ENCODE measurements at regions not wholly inside any gene's neighbourhood (a gene's known extent, or its start where the extent isn't known, plus 50 kb on each side); places are given as distances from the start of the nearest gene placed in this dataset.

DNA sequence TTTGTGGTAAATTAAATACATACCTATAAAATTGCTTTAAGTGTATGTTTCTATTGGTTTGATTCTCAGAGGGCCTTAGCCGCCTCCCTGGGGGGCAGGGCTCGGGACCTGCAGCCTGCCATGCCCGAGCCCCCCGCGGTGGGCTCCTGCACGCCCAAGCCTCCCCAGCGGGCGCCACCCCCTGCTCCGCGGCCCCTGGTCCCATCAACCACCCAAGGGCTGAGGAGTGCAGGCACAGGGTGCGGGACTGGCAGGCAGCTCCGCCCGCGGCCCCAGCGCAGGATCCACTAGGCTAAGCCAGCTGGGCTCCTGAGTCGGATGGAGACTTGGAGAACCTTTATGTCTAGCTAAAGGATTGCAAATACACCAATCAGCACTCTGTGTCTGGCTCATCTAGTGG lies 108.3 kb upstream of the INPP4B start:
- CTCF ChIA-PET (ENCODE audit: low intra/inter-chr PET ratio, low total read pairs): no interaction called here
- Histone ChIP-seq H3K9ac (ENCODE audit: insufficient read depth, low read depth, low read length) (no peak overlapping the region), H3K79me2 (ENCODE audit: insufficient read depth, low read length) (no peaks in the 10 kb centered on the region), H4K20me1 (ENCODE audit: insufficient read depth, low read length) (no peaks in the 10 kb centered on the region), H2AFZ (ENCODE audit: low read length) (no peak overlapping the region), H3K4me3 (replicated peaks in 1 of 3; ENCODE audit: insufficient read depth in 1 of 3, low read depth in 2 of 3, low read length in 3 of 3) (no peak overlapping the region), H3K4me2 (ENCODE audit: low read depth, low read length) (no peak overlapping the region), H3K9me3 (ENCODE audit: low read length) (no peaks in the 10 kb centered on the region), H3K27ac (ENCODE audit: extremely low read length, insufficient read depth, low read length) (no peak overlapping the region), H3K27me3 (ENCODE audit: control insufficient read depth in 1 of 2, insufficient read depth in 2 of 2, low read length in 2 of 2) (no peaks in the 10 kb centered on the region), H3K4me1 (ENCODE audit: insufficient read depth, low read length) (no peaks in the 10 kb centered on the region), H3K36me3 (replicated peaks in 1 of 2; ENCODE audit: control insufficient read depth in 1 of 2, insufficient read depth in 2 of 2, low read length in 2 of 2) (no peaks in the 10 kb centered on the region)
- BruUV-seq (replicated peaks): no TSS peak
- TF ChIP-seq TARDBP (CRISPR knock-in tag; IDR thresholded peaks at IDR 0.05): no peak
- no peak for TF ChIP-seq SETDB1 (CRISPR knock-in tag; IDR thresholded peaks at IDR 0.05; ENCODE audit: borderline replicate concordance)
- TF ChIP-seq, protein P1, sequence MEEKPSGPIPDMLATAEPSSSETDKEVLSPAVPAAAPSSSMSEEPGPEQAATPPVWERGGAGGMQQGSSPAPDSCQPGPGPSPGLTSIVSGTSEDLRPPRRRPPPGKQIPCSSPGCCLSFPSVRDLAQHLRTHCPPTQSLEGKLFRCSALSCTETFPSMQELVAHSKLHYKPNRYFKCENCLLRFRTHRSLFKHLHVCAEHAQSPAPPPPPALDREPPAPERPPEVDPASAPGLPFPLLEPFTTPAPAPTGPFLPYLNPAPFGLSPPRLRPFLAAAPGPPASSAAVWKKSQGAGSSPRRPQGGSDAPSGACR (CRISPR knock-in tag; IDR thresholded peaks at IDR 0.05): no peak
- no peak for TF ChIP-seq ATF4 (CRISPR knock-in tag; IDR thresholded peaks at IDR 0.05)
- no peak for TF ChIP-seq RARA (CRISPR knock-in tag; IDR thresholded peaks at IDR 0.05)
- TF ChIP-seq MXD4 (CRISPR knock-in tag; IDR thresholded peaks at IDR 0.05): no peak
- no peak for TF ChIP-seq NCOA2 (CRISPR knock-in tag; IDR thresholded peaks at IDR 0.05)
- TF ChIP-seq ZSCAN29 (CRISPR knock-in tag; conservative IDR thresholded peaks at IDR 0.05): no peak
- TF ChIP-seq RFXANK (CRISPR knock-in tag; IDR thresholded peaks at IDR 0.05): no peak
- TF ChIP-seq NR0B2 (CRISPR knock-in tag; IDR thresholded peaks at IDR 0.05): no peak
- no peak for TF ChIP-seq RAD21 (CRISPR knock-in tag; IDR thresholded peaks at IDR 0.05)
- TF ChIP-seq, protein P2, sequence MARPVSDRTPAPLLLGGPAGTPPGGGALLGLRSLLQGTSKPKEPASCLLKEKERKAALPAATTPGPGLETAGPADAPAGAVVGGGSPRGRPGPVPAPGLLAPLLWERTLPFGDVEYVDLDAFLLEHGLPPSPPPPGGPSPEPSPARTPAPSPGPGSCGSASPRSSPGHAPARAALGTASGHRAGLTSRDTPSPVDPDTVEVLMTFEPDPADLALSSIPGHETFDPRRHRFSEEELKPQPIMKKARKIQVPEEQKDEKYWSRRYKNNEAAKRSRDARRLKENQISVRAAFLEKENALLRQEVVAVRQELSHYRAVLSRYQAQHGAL (CRISPR knock-in tag; IDR thresholded peaks at IDR 0.05; ENCODE audit: not compliant biosample characterization): no peak
- TF ChIP-seq XBP1 (CRISPR knock-in tag; IDR thresholded peaks at IDR 0.05): no peak
- no peak for TF ChIP-seq U2AF1 (optimal IDR thresholded peaks at IDR 0.05; ENCODE audit: low read depth, low read length)
- no peak for TF ChIP-seq PRPF4 (IDR thresholded peaks at IDR 0.05; ENCODE audit: low read depth, low read length, poor library complexity, severe bottlenecking)
- TF ChIP-seq GZF1 (CRISPR knock-in tag; IDR thresholded peaks at IDR 0.05): no peak
- TF ChIP-seq, protein P3, sequence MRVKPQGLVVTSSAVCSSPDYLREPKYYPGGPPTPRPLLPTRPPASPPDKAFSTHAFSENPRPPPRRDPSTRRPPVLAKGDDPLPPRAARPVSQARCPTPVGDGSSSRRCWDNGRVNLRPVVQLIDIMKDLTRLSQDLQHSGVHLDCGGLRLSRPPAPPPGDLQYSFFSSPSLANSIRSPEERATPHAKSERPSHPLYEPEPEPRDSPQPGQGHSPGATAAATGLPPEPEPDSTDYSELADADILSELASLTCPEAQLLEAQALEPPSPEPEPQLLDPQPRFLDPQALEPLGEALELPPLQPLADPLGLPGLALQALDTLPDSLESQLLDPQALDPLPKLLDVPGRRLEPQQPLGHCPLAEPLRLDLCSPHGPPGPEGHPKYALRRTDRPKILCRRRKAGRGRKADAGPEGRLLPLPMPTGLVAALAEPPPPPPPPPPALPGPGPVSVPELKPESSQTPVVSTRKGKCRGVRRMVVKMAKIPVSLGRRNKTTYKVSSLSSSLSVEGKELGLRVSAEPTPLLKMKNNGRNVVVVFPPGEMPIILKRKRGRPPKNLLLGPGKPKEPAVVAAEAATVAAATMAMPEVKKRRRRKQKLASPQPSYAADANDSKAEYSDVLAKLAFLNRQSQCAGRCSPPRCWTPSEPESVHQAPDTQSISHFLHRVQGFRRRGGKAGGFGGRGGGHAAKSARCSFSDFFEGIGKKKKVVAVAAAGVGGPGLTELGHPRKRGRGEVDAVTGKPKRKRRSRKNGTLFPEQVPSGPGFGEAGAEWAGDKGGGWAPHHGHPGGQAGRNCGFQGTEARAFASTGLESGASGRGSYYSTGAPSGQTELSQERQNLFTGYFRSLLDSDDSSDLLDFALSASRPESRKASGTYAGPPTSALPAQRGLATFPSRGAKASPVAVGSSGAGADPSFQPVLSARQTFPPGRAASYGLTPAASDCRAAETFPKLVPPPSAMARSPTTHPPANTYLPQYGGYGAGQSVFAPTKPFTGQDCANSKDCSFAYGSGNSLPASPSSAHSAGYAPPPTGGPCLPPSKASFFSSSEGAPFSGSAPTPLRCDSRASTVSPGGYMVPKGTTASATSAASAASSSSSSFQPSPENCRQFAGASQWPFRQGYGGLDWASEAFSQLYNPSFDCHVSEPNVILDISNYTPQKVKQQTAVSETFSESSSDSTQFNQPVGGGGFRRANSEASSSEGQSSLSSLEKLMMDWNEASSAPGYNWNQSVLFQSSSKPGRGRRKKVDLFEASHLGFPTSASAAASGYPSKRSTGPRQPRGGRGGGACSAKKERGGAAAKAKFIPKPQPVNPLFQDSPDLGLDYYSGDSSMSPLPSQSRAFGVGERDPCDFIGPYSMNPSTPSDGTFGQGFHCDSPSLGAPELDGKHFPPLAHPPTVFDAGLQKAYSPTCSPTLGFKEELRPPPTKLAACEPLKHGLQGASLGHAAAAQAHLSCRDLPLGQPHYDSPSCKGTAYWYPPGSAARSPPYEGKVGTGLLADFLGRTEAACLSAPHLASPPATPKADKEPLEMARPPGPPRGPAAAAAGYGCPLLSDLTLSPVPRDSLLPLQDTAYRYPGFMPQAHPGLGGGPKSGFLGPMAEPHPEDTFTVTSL (CRISPR knock-in tag; IDR thresholded peaks at IDR 0.05; ENCODE audit: borderline replicate concordance): no peak
- TF ChIP-seq SNRNP70 (IDR thresholded peaks at IDR 0.05; ENCODE audit: low read depth, low read length): no peak
- no peak for TF ChIP-seq NFIC (IDR thresholded peaks at IDR 0.05; ENCODE audit: low read length)
- in situ Hi-C loops (cut with HindIII; ENCODE audit: extremely low pct_ligation_motif_present, low pct_unique_long_range_greater_than_20kb) (no loop called here), intact Hi-C loops (cut with micrococcal nuclease; ENCODE audit: unreplicated experiment) (no loop called here)
- no CpG with 5 or more reads among the region's 16 CpGs for WGBS (ENCODE audit: low lambda C conversion rate)
- POLR2A ChIA-PET: no interaction called here
- no peak for DNase-seq (ENCODE audit: low spot score)
- FAIRE-seq: no peak
- no peak for ATAC-seq
